Panc1 (cell line): ENCODE measurements at regions not wholly inside any gene's neighbourhood (a gene's known extent, or its start where the extent isn't known, plus 50 kb on each side); places are given as distances from the start of the nearest gene placed in this dataset.

Experiments used
- ATAC-seq: fragments of 200-7000 bp; cut with Tn5 transposase; 2 replicates; pipeline ENCODE4 v1.9.1; 2020; ENCODE audit warnings: mild to moderate bottlenecking, moderate library complexity
- BruUV-seq: library from RNA; stranded (reverse); fragments of 400-500 nt; replicated peaks from 2 replicates; lab custom pipeline; 2021; lab: Mats Ljungman, UMichigan
- CTCF ChIA-PET: fragments of 300-600 bp; sonication (Branson Sonifier 250); formaldehyde crosslinking; loops from one replicate; lab custom pipeline; 2022; ENCODE audit warnings: antibody characterized with exemption; lab: Charles Lee
- POLR2A ChIA-PET: fragments of 300-600 bp; sonication (Branson Sonifier 250); formaldehyde crosslinking; loops from one replicate; lab custom pipeline; 2022; ENCODE audit warnings: antibody characterized with exemption; lab: Charles Lee
- DNase-seq: peaks from one replicate; pipeline ENCODE4 v3.0.0-alpha.2; 2010; ENCODE audit warnings: low read depth, low spot score
- H3K27ac ChIP-seq: 2 replicates; pipeline ENCODE4 v1.5.1; 2011; ENCODE audit warnings: mild to moderate bottlenecking, low read length, inconsistent platforms
- H3K27me3 ChIP-seq: fragments of 200-500 bp; sonication (Bioruptor generic); 2 replicates; pipeline ENCODE4 v1.6.0; 2014; ENCODE audit warnings: low read length, inconsistent platforms; ENCODE audit not compliant: control insufficient read depth, insufficient read depth
- H3K36me3 ChIP-seq: fragments of 200-500 bp; sonication (Bioruptor generic); 2 replicates; pipeline ENCODE4 v1.5.1; 2014; ENCODE audit warnings: inconsistent platforms, mild to moderate bottlenecking, low read length, moderate library complexity; ENCODE audit not compliant: control insufficient read depth, insufficient read depth
- H3K4me1 ChIP-seq: 2 replicates; pipeline ENCODE4 v1.5.1; 2011; ENCODE audit warnings: inconsistent platforms, mild to moderate bottlenecking, low read length, moderate library complexity; ENCODE audit not compliant: control insufficient read depth, insufficient read depth
- H3K4me3 ChIP-seq, 2 experiments: 2 replicates each; pipeline ENCODE4 v1.5.1; 2011 to 2012; ENCODE audit warnings: low read depth in 2 of 2, low read length in 2 of 2, mild to moderate bottlenecking in 2 of 2, inconsistent platforms in 1 of 2, moderate library complexity in 1 of 2
- H3K9me3 ChIP-seq: fragments of 200-500 bp; sonication (Bioruptor generic); 2 replicates; pipeline ENCODE4 v1.5.1; 2014; ENCODE audit warnings: low read depth, mild to moderate bottlenecking, inconsistent platforms, low read length, moderate library complexity; ENCODE audit not compliant: control insufficient read depth, insufficient read depth
- CTCF ChIP-seq: fragments of 450-650 bp; IDR thresholded peaks from 2 replicates; pipeline ENCODE4 v1.5.1; 2017; ENCODE audit warnings: mild to moderate bottlenecking
- POLR2AphosphoS5 ChIP-seq: IDR thresholded peaks from 2 replicates; pipeline ENCODE4 v1.6.1; 2012; ENCODE audit warnings: mild to moderate bottlenecking, low read depth, low read length, moderate library complexity
- REST ChIP-seq, 2 experiments: IDR thresholded peaks; 2 replicates each; pipeline ENCODE4 v1.6.1; 2011 to 2012; ENCODE audit warnings: low read depth in 2 of 2, control low read depth in 1 of 2, low read length in 1 of 2, mild to moderate bottlenecking in 1 of 2, moderate library complexity in 1 of 2; ENCODE audit not compliant: insufficient read depth in 1 of 2
- SIN3A ChIP-seq: IDR thresholded peaks from 2 replicates; pipeline ENCODE4 v1.6.1; 2012; ENCODE audit warnings: low read depth, mild to moderate bottlenecking, low read length, moderate library complexity, borderline replicate concordance; ENCODE audit not compliant: insufficient read depth
- TCF7L2 ChIP-seq: IDR thresholded peaks from 2 replicates; pipeline ENCODE4 v1.6.1; 2011; ENCODE audit warnings: mild to moderate bottlenecking, low read depth, low read length, inconsistent platforms
- in situ Hi-C: cut with HindIII; loops from 2 replicates; pipeline ENCODE4 v1.10.0; 2016; ENCODE audit warnings: low sequenced_read_pairs, low pct_unique_long_range_greater_than_20kb
- intact Hi-C: fragments of 100-400 bp; cut with micrococcal nuclease; formaldehyde crosslinking; loops from one replicate; pipeline ENCODE4 v1.10.0; 2022; ENCODE audit not compliant: unreplicated experiment

GRCh38 chr1:181356505-181357340 lies 126.6 kb upstream of the CACNA1E start:
- Histone ChIP-seq H3K27me3 (peaks cover 2% of the 10 kb centered on the region; the same call in 1 of the 2 replicates), H3K36me3 (no peaks in the 10 kb centered on the region), H3K4me3 (no peak overlapping the region), H3K27ac (no peak overlapping the region), H3K4me1 (no peaks in the 10 kb centered on the region), H3K9me3 (no peaks in the 10 kb centered on the region)
- no TSS peak for BruUV-seq
- TF ChIP-seq SIN3A (no peak), REST (IDR thresholded peaks at IDR 0.05; ENCODE audit: insufficient read depth in 1 of 2, low read depth in 2 of 2, low read length in 1 of 2) (no peak)
- DNase-seq, result no peak
- ChIA-PET POLR2A (no interaction called here), CTCF (no interaction called here)
- in situ Hi-C loops (no loop called here), intact Hi-C loops (no loop called here)
- ATAC-seq, result no peak

GRCh38 chr1:181359012-181359411 lies 124.3 kb upstream of the CACNA1E start:
- POLR2A ChIA-PET, result no interaction called here
- in situ Hi-C loops, result no loop called here
- TF ChIP-seq CTCF (no peak), TCF7L2 (no peak), POLR2AphosphoS5 (no peak), REST (IDR thresholded peaks at IDR 0.05; ENCODE audit: insufficient read depth in 1 of 2, low read depth in 2 of 2, low read length in 1 of 2) (no peak), SIN3A (no peak)
- Histone ChIP-seq H3K36me3 (no peaks in the 10 kb centered on the region), H3K9me3 (no peaks in the 10 kb centered on the region), H3K4me1 (no peaks in the 10 kb centered on the region), H3K27ac (no peak overlapping the region), H3K4me3 (no peak overlapping the region), H3K27me3 (peaks cover 2% of the 10 kb centered on the region; the same call in 1 of the 2 replicates)
- intact Hi-C loops, result no loop called here
- CTCF ChIA-PET, result no interaction called here
- no peak for ATAC-seq
- BruUV-seq, result no TSS peak
- no peak for DNase-seq
